ENCODE measurements at regions not wholly inside any gene's neighbourhood (a gene's known extent, or its start where the extent isn't known, plus 50 kb on each side); places are given as distances from the start of the nearest gene placed in this dataset.
"Not testable (repeated sequence)": the region's sequence is repeated elsewhere in the genome, so short reads cannot be mapped to it uniquely, and the experiment has no call there.

- TF ChIP-seq CTCF (IDR thresholded peaks at IDR 0.05; ENCODE audit: low read depth, low read length, missing control alignments): no peak
- DNase-seq (ENCODE audit: low read depth): no peak
- no peak overlapping the region for H3K4me3 ChIP-seq (ENCODE audit: low read depth, low read length)
These were observed 792.0 kb downstream of the ETS1 start for GRCh38 chr11:127795326-127795725.

GRCh38 chr11:127791844-127792243, 791.3 kb upstream of the KIRREL3 start:
- no peak for TF ChIP-seq CTCF (IDR thresholded peaks at IDR 0.05; ENCODE audit: low read depth, low read length, missing control alignments)
- H3K4me3 ChIP-seq (ENCODE audit: low read depth, low read length): no peak overlapping the region
- no peak for DNase-seq (ENCODE audit: low read depth)

- no peak for DNase-seq (ENCODE audit: low read depth)
- no peak for TF ChIP-seq CTCF (IDR thresholded peaks at IDR 0.05; ENCODE audit: low read depth, low read length, missing control alignments)
- no peak overlapping the region for H3K4me3 ChIP-seq (ENCODE audit: low read depth, low read length)
These were observed 790.0 kb upstream of the KIRREL3 start for GRCh38 chr11:127790592-127790991.

- DNase-seq (ENCODE audit: low read depth): no peak
- no peak overlapping the region for H3K4me3 ChIP-seq (ENCODE audit: low read depth, low read length)
These were observed 789.4 kb upstream of the KIRREL3 start for GRCh38 chr11:127789927-127790326.

GRCh38 chr11:127772938-127773337, 772.4 kb upstream of the KIRREL3 start:
- not testable (repeated sequence) for H3K4me3 ChIP-seq (ENCODE audit: low read depth, low read length); DNase-seq (ENCODE audit: low read depth)

More at GRCh38 chr11:127789927-127790326, 789.4 kb upstream of the KIRREL3 start:
- peak; percentile 23 for TF ChIP-seq CTCF (IDR thresholded peaks at IDR 0.05; ENCODE audit: low read depth, low read length, missing control alignments)

- not testable (repeated sequence) for H3K4me3 ChIP-seq (ENCODE audit: low read depth, low read length); DNase-seq (ENCODE audit: low read depth)
These were observed 768.4 kb upstream of the KIRREL3 start for GRCh38 chr11:127768931-127769330.

- H3K4me3 ChIP-seq (ENCODE audit: low read depth, low read length): no peak overlapping the region
- no peak for TF ChIP-seq CTCF (IDR thresholded peaks at IDR 0.05; ENCODE audit: low read depth, low read length, missing control alignments)
- no peak for DNase-seq (ENCODE audit: low read depth)
These were observed 766.2 kb upstream of the KIRREL3 start for GRCh38 chr11:127766734-127767133.

- no peak overlapping the region for H3K4me3 ChIP-seq (ENCODE audit: low read depth, low read length)
- no peak for DNase-seq (ENCODE audit: low read depth)
- TF ChIP-seq CTCF (IDR thresholded peaks at IDR 0.05; ENCODE audit: low read depth, low read length, missing control alignments): no peak
These were observed 738.3 kb upstream of the KIRREL3 start for GRCh38 chr11:127738771-127739286.

All from GM12864 (cell line).